IPS-15b (cell line): ENCODE measurements at regions not wholly inside any gene's neighbourhood (a gene's known extent, or its start where the extent isn't known, plus 50 kb on each side); places are given as distances from the start of the nearest gene placed in this dataset.
"Not testable (repeated sequence)": the region's sequence is repeated elsewhere in the genome, so short reads cannot be mapped to it uniquely, and the experiment has no call there.

Experiments used
- H3K27me3 ChIP-seq: one replicate; pipeline ENCODE4 v1.6.1; 2013; ENCODE audit warnings: low read length; ENCODE audit not compliant: control insufficient read depth, insufficient read depth
- H3K36me3 ChIP-seq: one replicate; pipeline ENCODE4 v1.6.1; 2013; ENCODE audit warnings: low read length; ENCODE audit not compliant: control insufficient read depth, insufficient read depth
- H3K4me1 ChIP-seq: one replicate; pipeline ENCODE4 v1.6.1; 2013; ENCODE audit warnings: mild to moderate bottlenecking, low read length; ENCODE audit not compliant: control insufficient read depth, insufficient read depth
- H3K4me3 ChIP-seq: one replicate; pipeline ENCODE4 v1.5.1; 2013; ENCODE audit warnings: low read depth, low read length
- H3K9ac ChIP-seq: one replicate; pipeline ENCODE4 v1.6.1; 2013; ENCODE audit warnings: low read depth, mild to moderate bottlenecking, low read length
- H3K9me3 ChIP-seq: one replicate; pipeline ENCODE4 v1.6.1; 2013; ENCODE audit warnings: mild to moderate bottlenecking, low read length; ENCODE audit not compliant: control insufficient read depth, insufficient read depth

DNA sequence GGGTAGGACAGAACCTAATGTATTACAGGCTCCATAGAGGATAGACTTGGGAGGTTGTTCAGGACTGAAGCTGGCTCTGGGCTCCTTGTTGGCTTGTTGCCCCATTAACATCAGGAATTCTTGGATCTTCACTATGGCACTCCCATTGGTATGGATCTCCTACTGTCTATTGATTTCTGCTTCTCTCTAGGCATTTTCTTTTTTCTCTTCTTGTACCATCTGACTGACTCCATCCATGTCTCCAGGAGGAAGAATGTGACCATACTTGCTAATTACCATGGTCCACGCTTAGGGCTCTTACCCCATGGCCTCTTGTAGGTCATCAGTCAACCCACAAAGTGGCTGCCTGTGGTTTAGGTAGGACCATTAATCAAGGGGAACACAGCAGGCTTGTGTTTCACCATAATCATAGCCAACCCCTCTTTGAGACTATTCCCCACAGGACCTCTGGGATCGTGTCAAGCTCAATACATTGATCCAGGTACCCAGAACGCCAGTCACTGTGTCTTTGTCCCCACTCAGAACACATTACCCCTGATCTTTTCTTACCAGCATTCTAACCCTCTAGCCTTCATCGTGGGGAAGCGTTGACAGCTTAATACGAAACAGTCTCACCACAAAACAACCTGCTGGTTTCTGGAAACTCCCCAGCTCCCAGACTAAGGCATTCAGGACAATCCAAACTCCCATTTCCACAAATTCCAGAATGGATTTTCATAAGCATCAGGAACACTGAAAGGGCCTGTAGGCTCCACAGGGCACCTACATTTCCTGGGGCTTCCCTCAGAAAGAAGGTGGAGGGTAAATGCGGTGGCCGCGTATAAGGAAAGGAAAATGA is 97.1 kb downstream of the ETS2 start:
- no peaks in the 10 kb centered on the region for H3K27me3 ChIP-seq
- H3K9ac ChIP-seq = no peak overlapping the region
- H3K4me3 ChIP-seq = no peak overlapping the region
- no peaks in the 10 kb centered on the region for H3K36me3 ChIP-seq
- no peaks in the 10 kb centered on the region for H3K9me3 ChIP-seq
- no peaks in the 10 kb centered on the region for H3K4me1 ChIP-seq

DNA sequence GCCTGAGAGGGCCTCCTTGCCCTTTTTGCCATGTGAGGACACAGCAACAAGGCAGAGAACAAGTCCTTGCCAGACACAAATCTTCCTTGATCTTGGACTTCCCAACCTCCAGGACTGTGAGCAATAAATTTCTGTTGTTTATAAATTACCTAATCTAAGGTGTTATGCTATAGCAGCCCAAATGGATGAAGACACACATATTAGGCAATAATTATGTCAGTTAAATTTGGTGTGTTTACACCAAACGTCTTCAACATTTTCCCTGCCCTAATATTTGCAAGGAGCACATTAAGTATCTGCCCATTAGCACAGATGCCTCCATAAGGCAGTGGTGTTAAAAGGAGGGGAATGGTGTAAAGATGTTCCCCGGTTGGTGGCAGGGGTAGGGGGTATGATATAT is 94.8 kb downstream of the ETS2 start:
- no peaks in the 10 kb centered on the region for H3K27me3 ChIP-seq
- no peaks in the 10 kb centered on the region for H3K9me3 ChIP-seq
- no peak overlapping the region for H3K9ac ChIP-seq
- H3K36me3 ChIP-seq = no peaks in the 10 kb centered on the region
- H3K4me1 ChIP-seq = no peaks in the 10 kb centered on the region
- no peak overlapping the region for H3K4me3 ChIP-seq

DNA sequence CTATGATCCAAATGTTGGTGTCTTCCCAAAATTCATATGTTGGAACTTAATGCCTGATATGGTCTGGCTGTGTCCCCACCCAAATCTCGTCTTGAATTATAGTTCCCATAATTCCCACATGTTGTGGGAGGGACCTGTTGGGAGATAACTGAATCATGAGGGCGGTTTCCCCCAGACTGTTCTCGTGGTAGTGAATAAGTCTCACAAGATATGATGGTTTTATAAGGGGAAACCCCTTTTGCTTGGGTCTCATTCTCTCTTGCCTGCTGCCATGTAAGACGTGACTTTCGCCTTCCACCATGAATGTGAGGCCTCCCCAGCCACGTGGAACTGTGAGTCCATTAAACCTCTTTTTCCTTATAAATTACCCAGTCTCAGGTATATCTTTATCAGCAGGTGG is 94.3 kb downstream of the ETS2 start:
- H3K4me1 ChIP-seq, H3K27me3 ChIP-seq, H3K36me3 ChIP-seq, H3K4me3 ChIP-seq, H3K9ac ChIP-seq, H3K9me3 ChIP-seq: not testable (repeated sequence)

DNA sequence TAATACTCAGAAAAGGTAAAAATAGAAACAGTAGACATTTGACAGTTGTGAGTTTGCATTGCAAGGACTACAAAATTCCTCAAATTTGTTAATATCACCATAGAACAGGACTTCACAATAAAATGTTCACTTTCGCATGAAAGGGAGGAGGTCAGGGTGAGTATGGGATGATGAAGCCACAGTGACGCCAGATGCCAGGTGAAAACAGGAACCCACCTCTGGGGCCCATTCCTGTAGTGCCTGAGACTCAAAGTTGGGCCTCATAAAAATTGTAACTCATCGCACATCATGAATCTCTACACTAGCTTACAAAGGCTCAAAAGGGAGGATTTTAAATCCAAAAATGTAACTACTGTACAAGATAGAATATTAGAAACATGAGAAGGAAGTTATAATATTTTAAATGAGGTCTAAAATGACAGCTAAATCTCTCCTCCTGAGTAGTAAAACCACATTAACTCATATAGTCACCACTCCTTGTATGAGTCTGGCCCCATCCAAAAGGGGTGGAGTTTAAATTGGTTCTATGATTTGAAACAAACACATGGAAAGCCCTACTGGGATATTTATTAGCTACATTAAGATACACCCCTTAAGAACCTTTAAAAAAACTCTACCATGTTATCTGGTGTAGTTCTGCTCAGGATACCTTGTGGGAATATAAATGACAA is 93.7 kb downstream of the ETS2 start:
- H3K4me1 ChIP-seq = no peaks in the 10 kb centered on the region

DNA sequence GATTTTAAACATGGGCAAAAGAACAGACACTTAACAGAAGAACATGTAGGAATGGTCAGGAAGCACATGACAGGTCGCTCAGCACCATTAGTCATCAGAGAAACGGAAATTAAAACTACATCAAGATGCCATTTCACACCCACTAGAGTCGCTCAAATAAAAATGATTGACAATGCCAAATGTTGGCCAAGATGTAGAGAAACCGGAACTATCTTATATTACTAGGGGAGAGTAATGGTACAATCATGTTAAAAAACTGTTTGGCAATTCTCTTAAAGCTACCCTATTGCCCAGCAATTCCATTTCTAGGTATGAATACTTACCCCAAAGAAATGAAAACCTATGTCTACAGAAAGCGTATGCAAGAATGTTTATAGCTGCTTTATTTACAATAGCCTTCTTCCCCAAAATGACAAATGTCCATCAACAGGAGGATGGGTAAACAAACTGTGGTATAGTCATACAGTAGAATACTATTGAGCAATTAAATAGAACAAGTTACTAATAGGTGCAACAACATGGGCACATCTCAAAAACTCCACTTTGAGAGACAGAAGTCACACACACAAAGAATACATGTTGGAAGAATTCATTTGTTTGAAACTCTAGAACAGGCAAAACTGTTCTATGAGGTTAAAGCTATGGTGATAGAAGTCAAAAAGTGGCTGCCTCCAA is 92.8 kb downstream of the ETS2 start:
- Histone ChIP-seq H3K9me3 (no peaks in the 10 kb centered on the region), H3K36me3 (no peaks in the 10 kb centered on the region), H3K27me3 (no peaks in the 10 kb centered on the region), H3K4me3 (no peak overlapping the region), H3K9ac (no peak overlapping the region), H3K4me1 (no peaks in the 10 kb centered on the region)

More for the DNA sequence above, 93.7 kb downstream of the ETS2 start:
- Histone ChIP-seq H3K4me3 (no peak overlapping the region), H3K27me3 (no peaks in the 10 kb centered on the region), H3K36me3 (no peaks in the 10 kb centered on the region), H3K9ac (no peak overlapping the region), H3K9me3 (no peaks in the 10 kb centered on the region)

DNA sequence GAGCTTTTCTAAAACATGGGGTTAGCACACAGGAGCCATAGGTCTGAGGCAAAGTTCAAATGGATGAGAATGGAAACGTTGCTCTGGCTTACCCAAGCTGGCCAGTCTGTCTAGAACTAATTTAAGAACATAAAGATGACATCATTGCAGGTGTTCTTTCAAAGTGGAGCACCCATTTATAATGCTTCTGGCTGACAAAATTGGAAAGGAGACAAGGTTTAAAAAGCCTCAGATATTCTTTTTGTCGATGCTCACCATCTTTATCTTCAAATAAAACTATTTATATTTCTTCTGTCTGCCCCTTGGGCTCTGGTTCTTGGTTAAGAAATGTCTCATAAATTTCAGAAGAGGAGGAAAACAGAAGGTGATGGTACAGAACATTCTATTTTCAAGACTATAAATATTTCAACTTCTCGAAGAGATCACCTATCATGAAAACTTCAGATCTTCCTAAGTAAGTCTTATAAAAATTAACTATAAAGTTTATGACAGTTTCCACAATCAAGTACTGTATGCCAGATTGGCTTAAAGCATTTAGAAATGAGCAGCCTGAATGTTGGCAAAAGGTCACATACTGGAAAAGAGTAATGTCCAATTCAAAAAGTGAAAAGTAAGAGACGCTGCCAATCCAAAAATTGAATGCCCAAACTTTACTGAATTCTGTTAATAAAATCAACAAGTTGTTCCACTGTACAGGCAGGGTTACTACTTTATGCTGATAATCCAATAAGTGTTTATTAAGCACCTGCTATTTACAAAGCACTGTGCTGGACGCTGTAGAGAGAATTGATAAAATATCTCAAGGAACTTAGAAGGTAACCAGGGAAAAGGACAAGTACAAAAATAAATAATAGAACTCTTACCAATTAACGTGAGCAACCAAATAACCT is 92.0 kb downstream of the ETS2 start:
- Histone ChIP-seq H3K4me3 (no peak overlapping the region), H3K9me3 (no peaks in the 10 kb centered on the region), H3K36me3 (no peaks in the 10 kb centered on the region), H3K27me3 (no peaks in the 10 kb centered on the region), H3K4me1 (no peaks in the 10 kb centered on the region), H3K9ac (no peak overlapping the region)

DNA sequence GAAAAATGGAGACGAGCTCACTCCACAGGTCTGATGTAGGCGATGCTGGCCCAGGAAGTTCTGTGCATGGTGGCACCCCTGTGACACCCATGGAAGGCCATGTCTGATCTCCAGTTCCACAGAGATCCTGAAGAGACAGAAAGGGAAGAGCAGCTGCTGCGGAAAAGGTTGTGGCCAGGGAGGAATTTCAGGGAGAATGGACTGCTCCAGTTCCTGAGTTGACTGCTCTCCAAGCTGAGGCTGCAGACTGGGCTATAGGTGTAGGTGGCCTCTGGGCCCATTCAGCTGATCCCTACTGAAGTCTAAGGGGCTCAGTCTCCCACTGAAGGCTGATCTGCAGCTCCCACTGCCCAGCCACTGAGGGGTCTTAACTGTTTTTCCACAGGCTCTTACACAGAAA is 89.2 kb downstream of the ETS2 start:
- Histone ChIP-seq H3K27me3 (no peaks in the 10 kb centered on the region), H3K9me3 (no peaks in the 10 kb centered on the region), H3K4me1 (no peaks in the 10 kb centered on the region), H3K4me3 (no peak overlapping the region), H3K36me3 (no peaks in the 10 kb centered on the region), H3K9ac (no peak overlapping the region)

DNA sequence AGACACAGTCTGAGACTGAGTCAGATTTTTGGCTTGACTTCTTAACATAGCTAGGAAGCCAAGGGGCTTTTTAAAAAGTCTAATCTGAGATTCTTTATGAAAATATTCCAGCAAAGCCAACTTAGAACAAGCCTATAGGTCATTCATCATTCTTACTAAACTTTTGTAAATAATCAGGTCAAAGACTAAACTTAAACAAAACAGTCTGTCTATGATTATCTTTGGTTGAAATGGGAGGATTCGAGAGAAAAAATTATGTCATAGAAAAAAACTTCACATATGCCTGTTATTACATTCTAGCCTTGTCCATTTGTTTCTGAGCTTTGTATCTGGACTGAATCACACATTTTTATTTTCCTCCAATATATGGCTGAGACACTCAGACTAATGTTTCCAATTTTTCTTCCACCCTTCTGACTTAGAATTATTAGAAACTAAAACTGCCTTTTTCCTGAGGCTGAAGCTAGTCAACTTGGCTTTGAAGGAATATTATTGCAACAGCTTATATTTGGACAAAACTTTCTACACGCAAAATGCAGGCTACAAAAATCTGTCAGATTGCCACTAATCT is 83.3 kb downstream of the ETS2 start:
- Histone ChIP-seq H3K9ac (no peak overlapping the region), H3K36me3 (no peaks in the 10 kb centered on the region), H3K4me1 (no peaks in the 10 kb centered on the region), H3K9me3 (no peaks in the 10 kb centered on the region), H3K27me3 (no peaks in the 10 kb centered on the region), H3K4me3 (no peak overlapping the region)

DNA sequence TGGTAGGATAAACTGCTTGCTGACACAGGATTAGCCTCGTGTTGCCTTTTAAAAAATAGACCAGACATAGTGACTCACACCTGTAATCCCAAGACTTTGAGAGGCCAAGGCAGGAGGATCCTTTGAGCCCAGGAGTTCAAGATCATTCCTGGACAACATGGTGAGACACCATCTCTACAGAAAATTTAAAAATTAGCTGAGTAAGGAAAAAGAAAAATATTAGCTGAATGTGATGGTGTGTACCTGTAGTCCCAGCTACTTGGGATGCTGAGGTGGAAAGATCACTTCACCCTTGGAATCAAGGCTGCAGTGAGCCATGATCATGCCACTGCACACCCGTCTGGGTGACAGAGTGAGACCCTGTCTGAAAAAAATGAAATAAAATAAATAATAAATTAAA is 82.0 kb downstream of the ETS2 start:
- Histone ChIP-seq H3K9ac (no peak overlapping the region), H3K36me3 (no peaks in the 10 kb centered on the region), H3K27me3 (no peaks in the 10 kb centered on the region), H3K4me3 (no peak overlapping the region), H3K9me3 (no peaks in the 10 kb centered on the region), H3K4me1 (no peaks in the 10 kb centered on the region)

DNA sequence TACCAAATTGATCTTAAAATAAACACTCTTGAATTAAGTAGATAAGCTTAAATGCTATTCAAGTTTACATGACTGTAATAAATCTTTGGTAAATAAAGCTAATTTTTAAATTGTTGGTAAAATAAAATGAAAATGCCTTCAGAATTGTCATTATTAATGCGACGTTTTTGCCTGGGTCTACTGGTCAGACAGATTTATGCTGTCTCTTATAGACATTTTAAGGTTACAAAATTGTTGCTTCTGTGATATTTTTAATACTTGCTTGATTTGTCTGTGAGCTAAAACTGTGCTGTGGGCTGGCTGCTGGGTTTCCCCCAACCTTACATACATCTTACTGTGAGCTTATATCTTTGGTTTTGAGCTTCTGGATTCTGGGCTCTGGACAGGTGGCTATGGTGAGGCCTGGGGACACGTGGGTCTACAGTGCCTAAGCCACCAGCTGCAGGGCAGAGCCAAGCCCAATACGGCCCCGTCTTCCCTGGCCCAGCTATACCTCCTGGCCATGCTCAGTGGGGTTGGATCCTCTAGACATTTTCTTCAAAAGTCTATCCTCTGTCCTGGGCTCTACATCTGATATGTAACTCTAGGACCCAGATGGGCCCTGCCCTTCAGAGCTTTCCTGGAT is 81.4 kb downstream of the ETS2 start:
- Histone ChIP-seq H3K9ac (no peak overlapping the region), H3K4me3 (no peak overlapping the region)

DNA sequence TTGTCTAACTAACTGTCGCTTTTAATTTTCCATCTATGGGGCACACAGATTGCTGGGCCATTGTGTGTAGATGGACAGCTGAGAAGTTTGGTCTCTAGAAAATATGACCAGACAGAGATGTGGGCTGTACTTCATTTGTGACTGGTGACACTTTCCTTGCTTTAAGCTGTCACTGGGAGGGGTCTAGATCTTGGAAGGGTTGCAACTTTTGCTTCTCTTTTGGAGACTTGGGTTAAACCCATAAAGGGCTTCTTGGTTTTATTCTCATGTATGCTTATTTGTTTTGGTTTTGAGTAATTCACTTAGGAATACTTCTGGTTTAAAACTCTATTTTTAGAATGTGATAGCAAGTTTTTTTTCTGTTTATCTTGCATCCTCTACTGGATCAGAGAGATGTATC is 80.2 kb downstream of the ETS2 start:
- Histone ChIP-seq H3K27me3 (no peaks in the 10 kb centered on the region), H3K4me3 (no peak overlapping the region), H3K36me3 (no peaks in the 10 kb centered on the region), H3K9ac (no peak overlapping the region), H3K4me1 (no peaks in the 10 kb centered on the region), H3K9me3 (no peaks in the 10 kb centered on the region)

More for the DNA sequence above, 81.4 kb downstream of the ETS2 start:
- no peaks in the 10 kb centered on the region for H3K36me3 ChIP-seq
- no peaks in the 10 kb centered on the region for H3K4me1 ChIP-seq
- H3K9me3 ChIP-seq = no peaks in the 10 kb centered on the region
- H3K27me3 ChIP-seq = no peaks in the 10 kb centered on the region
